Type B pancreatic cell (in vitro differentiated cells): ENCODE measurements at regions not wholly inside any gene's neighbourhood (a gene's known extent, or its start where the extent isn't known, plus 50 kb on each side); places are given as distances from the start of the nearest gene placed in this dataset.

Experiments used
- DNase-seq: peaks from one replicate; pipeline ENCODE4 v3.0.0; 2021; ENCODE audit warnings: mixed read lengths; ENCODE audit not compliant: unreplicated experiment; ENCODE audit errors: extremely low spot score
- H3K27ac Mint-ChIP-seq: 2 replicates; pipeline ENCODE4 v1.8.0; 2021; ENCODE audit warnings: mild to moderate bottlenecking, mixed read lengths
- H3K27me3 Mint-ChIP-seq: 2 replicates; pipeline ENCODE4 v1.8.0; 2021; ENCODE audit warnings: mixed read lengths
- H3K36me3 Mint-ChIP-seq: 2 replicates; pipeline ENCODE4 v1.8.0; 2021; ENCODE audit warnings: mixed read lengths
- H3K4me1 Mint-ChIP-seq: one replicate; pipeline ENCODE4 v1.8.0; 2021; ENCODE audit warnings: mixed read lengths; ENCODE audit not compliant: unreplicated experiment
- H3K4me3 Mint-ChIP-seq: 2 replicates; pipeline ENCODE4 v1.8.0; 2021; ENCODE audit warnings: mild to moderate bottlenecking, mixed read lengths
- H3K9me3 Mint-ChIP-seq: 2 replicates; pipeline ENCODE4 v1.8.0; 2021; ENCODE audit warnings: mixed read lengths
- TF ChIP-seq, protein P1 (sequence below): fragments of 200-600 bp; sonication (generic); conservative IDR thresholded peaks from 2 replicates; pipeline ENCODE4 v1.5.0; 2021; ENCODE audit warnings: antibody characterized with exemption, mild to moderate bottlenecking

GRCh38 chr18:26702086-26702485, 153.7 kb upstream of the KCTD1 start:
- Mint-ChIP-seq H3K27me3 (no peaks in the 10 kb centered on the region), H3K4me1 (peaks cover 20% of the 10 kb centered on the region), H3K27ac (no peak overlapping the region), H3K9me3 (peaks cover 5% of the 10 kb centered on the region), H3K4me3 (no peak overlapping the region), H3K36me3 (no peaks in the 10 kb centered on the region)
- DNase-seq, result no peak
- TF ChIP-seq, protein P1, sequence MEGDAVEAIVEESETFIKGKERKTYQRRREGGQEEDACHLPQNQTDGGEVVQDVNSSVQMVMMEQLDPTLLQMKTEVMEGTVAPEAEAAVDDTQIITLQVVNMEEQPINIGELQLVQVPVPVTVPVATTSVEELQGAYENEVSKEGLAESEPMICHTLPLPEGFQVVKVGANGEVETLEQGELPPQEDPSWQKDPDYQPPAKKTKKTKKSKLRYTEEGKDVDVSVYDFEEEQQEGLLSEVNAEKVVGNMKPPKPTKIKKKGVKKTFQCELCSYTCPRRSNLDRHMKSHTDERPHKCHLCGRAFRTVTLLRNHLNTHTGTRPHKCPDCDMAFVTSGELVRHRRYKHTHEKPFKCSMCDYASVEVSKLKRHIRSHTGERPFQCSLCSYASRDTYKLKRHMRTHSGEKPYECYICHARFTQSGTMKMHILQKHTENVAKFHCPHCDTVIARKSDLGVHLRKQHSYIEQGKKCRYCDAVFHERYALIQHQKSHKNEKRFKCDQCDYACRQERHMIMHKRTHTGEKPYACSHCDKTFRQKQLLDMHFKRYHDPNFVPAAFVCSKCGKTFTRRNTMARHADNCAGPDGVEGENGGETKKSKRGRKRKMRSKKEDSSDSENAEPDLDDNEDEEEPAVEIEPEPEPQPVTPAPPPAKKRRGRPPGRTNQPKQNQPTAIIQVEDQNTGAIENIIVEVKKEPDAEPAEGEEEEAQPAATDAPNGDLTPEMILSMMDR, result no peak

- no peaks in the 10 kb centered on the region for H3K27me3 Mint-ChIP-seq
- peaks cover 7% of the 10 kb centered on the region for H3K4me1 Mint-ChIP-seq
- TF ChIP-seq, protein P1, result no peak
- H3K27ac Mint-ChIP-seq, result no peak overlapping the region
- no peaks in the 10 kb centered on the region for H3K36me3 Mint-ChIP-seq
- no peak for DNase-seq
- H3K4me3 Mint-ChIP-seq, result no peak overlapping the region
- H3K9me3 Mint-ChIP-seq, result peaks cover 5% of the 10 kb centered on the region
These were observed 152.4 kb upstream of the KCTD1 start for GRCh38 chr18:26700728-26701127.

DNA sequence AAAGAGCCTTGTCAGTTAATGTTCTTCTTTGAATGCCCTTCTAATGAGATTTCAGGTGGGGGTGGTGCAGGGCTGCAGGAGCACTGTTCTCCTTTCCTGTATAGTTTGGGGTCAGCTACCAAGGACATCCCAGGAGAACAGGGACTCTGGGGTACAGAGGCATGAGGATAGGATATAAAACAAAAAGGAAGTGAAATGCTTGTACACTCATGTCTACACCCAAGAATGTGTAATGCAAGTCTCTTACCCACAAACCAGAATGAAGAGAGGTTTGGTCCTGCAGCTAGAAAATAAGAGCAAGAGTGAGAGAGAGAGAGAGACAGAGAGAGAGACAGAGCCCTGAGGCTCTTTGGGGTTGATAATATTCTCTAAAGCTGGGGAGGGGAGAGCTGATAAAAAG, 151.8 kb upstream of the KCTD1 start:
- Mint-ChIP-seq H3K27me3 (no peaks in the 10 kb centered on the region), H3K4me3 (no peak overlapping the region)
- TF ChIP-seq, protein P1, result no peak

DNA sequence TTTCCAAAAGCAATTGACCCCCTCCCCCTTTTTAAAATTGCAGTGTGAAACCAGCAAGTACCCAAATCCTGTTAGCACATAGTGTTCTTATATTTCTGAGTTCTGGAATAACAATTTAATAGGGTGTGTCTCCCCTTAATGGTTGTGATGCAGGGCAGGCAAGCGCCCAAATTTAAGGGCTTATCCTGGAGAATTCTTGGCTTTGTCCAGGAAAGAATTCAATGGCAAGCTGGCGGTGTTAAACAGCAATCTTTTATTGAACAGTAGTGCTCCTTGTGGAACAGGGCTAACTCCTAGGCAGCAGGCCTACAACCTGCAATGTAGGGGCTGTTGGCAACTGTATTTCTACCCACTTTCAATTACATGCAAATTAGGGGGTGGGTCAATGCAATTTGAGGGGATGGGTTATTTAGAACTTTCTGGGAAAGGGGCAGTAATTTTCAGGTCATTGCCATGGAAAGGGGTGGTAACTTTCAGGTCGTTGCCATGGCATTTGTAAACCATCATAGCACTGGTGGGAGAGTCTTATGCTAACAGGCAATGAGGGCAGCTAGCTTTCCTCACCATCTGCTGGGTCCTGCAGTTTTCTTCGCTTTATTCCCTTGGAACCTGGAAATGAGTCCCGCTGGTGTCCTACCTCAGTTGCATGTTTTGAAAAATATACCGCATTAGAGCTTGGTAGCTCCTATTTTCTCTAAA, 149.0 kb upstream of the KCTD1 start:
- TF ChIP-seq, protein P1, result no peak
- no peaks in the 10 kb centered on the region for H3K36me3 Mint-ChIP-seq
- no peak overlapping the region for H3K27ac Mint-ChIP-seq
- no peaks in the 10 kb centered on the region for H3K27me3 Mint-ChIP-seq
- DNase-seq, result no peak
- H3K4me3 Mint-ChIP-seq, result no peak overlapping the region
- H3K9me3 Mint-ChIP-seq, result peaks cover 5% of the 10 kb centered on the region
- H3K4me1 Mint-ChIP-seq, result no peaks in the 10 kb centered on the region

More for the DNA sequence above, 151.8 kb upstream of the KCTD1 start:
- no peak for DNase-seq
- Mint-ChIP-seq H3K27ac (no peak overlapping the region), H3K4me1 (peaks cover 7% of the 10 kb centered on the region), H3K9me3 (peaks cover 5% of the 10 kb centered on the region), H3K36me3 (no peaks in the 10 kb centered on the region)

DNA sequence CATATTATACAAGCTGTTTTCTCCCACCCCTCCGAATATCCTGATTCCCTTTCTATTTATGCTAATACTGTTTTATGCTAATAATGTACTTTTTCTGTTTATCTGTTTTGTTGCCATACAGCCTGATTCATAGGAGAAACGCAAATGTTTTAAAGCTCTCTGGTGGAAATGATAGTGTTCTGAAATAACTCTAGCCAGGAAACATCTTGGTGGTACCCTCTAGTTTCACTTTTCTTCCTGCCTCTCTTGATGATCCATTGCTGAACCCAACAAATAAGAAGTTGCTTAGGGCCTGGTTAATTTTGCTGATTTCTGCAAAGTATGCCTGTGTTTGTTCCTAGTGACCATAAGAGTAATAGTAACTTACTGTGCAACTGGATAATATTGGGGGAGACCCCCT, 148.4 kb upstream of the KCTD1 start:
- peaks cover 10% of the 10 kb centered on the region for H3K9me3 Mint-ChIP-seq
- H3K4me3 Mint-ChIP-seq, result no peak overlapping the region
- TF ChIP-seq, protein P1, result no peak
- no peaks in the 10 kb centered on the region for H3K27me3 Mint-ChIP-seq
- no peak for DNase-seq
- no peaks in the 10 kb centered on the region for H3K4me1 Mint-ChIP-seq
- H3K36me3 Mint-ChIP-seq, result no peaks in the 10 kb centered on the region
- H3K27ac Mint-ChIP-seq, result no peak overlapping the region
